ENCODE measurements at regions not wholly inside any gene's neighbourhood (a gene's known extent, or its start where the extent isn't known, plus 50 kb on each side); places are given as distances from the start of the nearest gene placed in this dataset.

DNA sequence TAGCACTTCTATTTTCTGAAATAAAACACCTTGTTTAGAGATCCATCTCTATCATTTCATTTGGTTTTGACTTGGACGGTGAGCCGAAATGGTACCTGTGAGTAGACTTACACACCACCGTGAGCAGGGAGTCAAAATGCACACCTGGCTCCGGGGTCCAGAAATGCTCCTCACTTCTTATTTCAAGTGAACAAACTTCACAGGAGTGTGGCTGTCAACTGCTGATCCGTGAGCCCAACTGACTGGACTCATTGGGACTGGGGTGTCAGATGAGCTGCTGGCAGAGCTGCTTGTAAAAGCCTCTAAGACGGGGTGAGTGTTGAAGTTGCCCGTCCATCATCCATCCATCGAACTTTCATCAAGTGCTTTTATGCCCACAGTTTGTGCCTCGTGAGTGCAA is 435.5 kb downstream of the GLRX3 start:
- no peak for DNase-seq

DNA sequence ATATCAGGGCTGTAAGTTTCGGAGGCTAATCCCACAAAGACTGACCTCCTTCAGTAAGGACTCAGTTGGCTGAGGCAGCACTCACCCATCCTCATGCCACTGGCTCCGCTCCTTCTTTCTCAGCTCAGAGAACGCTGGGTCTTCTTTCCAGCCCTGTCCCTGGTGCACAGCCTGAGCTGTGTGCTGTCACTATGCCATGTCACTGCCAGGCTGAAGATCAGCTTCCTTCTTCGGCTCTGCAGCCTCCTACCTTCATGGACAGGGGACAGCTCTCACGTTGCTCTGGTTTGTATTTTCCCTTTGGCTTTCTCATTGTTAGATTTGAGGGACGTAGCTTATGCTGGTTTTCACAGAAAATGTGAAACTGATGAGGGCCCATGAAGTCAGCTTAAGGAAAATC is 437.3 kb downstream of the GLRX3 start:
- DNase-seq: no peak

DNA sequence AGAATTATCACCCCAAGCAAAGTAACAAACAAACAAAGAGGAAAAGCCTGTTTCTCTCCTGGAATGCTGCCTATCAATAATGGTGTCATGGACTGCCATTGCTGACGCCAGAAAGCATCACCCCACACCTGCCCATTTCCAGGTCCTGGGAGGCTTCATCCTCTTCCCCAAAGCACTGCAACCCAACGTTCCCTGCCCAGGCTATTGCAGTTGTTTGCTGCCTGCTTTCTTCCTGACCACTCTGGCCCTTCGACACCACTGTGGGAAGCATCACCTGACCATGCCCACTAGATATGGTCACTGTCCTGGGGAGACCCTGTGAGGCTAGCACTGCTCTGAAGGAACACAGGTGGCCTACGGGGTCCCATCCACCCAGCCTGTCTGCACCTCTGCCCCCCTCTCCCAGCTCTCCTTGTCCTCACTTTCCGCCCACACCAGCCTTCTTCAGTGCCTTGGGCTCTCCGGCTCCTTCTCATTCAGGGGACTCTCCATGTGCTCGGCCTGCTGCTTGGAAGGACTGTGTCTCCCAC is 439.6 kb downstream of the GLRX3 start:
- no peak for DNase-seq

DNA sequence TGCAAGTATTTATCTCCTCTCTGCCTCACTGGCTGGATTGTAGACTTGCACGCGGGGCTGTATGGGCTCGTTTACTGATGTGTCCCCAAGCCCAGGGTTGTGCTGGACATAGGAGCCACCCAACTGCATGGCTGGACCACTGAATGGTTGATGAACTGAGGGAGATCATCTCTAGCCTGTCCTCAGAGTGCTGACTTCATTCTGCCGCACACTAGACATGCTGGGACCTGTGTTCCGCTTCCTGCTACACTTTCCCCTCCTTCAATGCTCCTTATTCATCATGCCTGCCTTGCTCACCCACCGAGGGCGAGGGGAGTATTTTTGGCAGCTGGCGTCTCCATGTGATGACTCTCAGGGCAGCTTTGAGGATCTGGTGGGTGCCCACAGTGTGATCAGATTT is 440.2 kb downstream of the GLRX3 start:
- no peak for DNase-seq

DNA sequence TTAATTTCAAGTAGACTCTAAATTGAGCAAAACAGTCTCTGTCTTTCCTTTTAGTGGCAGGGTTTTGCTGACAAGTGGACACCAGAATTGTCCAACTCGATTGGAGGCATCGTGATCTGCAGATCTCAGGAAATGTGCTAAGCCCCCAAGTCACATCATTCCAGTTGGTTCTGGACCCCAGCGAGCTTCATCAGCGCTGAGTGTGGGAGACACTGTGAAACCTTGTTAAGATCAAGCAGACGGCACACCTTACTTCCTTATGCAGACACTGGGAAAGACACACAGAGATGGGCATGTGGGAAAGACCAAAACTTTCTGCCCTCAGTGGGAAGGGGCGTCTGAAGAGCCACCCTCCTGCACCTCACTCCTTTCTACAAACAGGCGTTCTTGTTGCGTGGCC is 440.8 kb downstream of the GLRX3 start:
- no peak for DNase-seq

DNA sequence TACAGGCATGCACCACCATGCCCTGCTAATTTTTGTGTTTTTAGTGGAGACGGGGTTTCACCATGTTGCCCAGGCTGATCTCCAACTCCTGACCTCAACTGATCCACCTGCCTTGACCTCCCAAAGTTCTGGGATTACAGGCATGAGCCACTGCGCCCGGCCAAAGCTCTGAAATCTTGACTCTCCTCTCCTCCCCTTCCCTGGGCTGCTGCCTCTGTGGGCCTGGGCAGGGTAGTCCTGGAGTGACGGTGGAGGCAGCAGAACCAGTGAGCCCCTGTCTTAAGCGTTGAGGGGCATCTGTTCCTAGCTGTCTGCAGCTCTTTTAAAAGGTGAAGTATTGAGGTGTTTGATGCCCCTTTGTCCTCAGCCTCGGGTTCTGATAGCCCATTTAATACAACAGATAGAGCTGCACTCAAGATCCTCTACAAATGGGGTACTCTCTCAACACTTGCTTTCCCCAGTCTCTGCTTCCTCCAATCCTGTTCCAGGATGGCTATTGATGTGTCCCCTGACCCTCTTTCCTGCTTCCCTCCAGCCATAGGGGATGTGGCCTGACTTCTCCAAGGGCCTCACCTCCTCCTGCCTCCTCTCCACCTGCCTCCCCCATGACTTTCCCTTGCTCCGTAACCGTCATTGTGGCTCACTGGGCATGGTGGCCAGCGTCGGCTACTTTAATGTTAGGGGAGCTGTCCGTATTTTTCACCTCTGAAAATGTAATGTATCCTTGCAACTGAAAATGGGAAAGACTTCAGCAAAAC is 442.5 kb downstream of the GLRX3 start:
- DNase-seq: no peak

DNA sequence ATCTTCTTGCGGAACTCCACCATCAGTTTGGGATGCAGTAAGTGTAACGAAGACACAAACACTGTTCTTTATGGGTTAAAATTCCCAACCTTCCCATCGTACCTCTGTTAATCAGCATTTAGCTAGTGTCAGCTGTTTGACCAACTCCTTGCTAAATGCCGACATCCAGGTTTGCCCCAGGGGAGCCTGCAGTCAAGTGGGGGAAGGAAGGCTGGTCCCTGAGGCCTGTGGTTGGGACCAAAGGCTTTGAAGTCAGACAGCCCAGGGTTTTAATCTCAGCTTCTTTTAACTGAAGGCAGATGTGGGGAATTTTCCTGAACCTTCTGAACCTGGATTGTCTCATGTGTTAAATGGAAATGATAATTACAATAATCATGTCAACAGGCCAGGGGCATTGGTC is 443.7 kb downstream of the GLRX3 start:
- DNase-seq: no peak

DNA sequence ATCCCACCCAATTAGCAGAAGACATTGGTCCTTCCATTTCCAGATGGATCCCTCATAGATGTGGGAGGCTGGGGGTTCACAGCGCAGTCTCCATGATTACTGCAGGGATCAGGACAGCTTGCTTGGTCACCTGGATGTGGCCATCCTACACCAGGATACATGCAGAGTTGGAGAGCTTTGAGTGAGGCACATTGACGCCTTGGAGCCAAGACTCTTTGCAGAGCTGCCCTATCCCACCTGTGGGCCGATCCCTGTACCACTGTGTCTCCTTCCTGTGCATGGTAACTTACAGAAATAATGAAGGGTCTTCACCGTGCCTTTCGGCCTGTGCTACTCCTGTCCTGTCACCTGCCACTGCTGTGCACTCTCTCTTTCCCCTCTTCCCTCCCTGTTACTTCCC is 444.8 kb downstream of the GLRX3 start:
- no peak for DNase-seq

DNA sequence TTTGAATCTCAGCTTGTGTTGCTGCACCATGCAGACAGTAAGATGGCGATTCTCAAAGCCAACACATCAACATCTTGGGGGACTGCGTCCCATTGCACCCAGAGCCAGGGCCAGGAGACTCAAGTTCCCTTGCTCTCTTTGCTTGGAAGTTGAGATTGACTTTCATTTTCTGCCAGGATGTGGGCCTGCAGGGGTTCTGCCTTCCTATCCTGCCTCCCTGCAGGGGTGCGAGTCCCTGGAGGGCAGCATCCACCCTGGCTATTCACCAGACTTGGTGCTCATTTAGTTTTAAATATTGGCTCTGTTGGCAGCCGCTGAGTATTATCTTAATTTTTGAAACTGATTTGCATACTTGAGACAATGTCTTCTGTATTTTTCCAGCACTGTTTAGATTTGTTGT is 451.5 kb downstream of the GLRX3 start:
- no peak for DNase-seq

DNA sequence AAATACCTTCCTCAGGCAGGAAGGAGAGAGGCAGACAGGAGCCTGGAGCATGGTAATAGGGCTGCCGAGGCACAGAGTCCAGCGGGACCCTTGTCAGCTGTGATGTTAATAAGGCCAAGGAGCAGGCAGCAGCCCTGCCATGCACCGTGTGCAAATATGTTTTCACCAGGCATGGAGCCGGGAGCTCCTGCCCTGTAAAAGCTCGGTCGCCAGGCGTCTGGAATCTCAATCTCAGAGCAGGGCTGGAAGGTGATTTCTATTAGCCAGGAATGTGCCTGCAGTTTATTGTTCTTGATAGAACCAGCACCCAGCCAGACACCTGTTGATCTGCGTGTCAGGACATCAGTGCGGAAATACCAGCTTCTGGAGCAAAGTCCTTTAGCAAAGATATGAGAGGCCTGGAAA is 469.8 kb downstream of the GLRX3 start:
- DNase-seq: no peak

DNA sequence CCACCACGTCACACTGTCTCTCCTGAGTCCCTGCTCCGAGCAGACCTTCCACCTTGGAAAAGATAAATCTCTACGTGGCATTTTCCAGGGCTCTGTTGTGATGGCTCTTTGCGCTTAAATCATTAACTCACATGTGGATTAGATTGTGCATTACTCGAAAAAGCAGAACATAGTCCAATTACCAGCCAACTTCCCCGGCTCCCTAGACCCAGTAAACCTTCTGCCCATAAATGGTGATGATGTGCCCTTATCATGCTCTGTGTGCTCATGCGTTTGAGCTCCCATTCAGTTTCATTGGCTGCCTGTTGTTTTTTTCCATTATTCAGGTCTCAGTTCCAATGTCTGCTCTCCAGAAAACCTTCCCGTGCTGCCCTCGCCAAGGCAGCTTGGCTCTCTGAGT is 471.2 kb downstream of the GLRX3 start:
- no peak for DNase-seq

DNA sequence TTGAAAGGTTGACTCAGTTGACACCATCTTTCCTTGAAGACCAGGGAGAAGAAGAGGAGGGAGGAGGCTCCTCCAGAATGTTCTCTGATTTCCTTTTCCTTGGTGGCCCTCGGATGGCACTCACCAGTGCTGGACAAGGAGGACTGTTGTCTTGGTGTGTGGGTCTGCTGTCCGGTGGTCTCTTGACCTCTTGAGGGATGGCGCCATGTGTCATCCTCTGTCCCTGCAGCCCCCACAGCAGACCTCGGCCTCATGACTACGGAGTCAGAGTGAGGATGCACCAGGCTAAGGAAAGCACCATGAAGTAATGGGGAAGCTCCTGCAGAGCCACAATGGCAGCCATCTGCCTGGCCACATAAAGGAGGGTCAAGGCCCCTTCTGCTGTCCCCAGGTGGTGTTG is 475.0 kb downstream of the GLRX3 start:
- DNase-seq: no peak

DNA sequence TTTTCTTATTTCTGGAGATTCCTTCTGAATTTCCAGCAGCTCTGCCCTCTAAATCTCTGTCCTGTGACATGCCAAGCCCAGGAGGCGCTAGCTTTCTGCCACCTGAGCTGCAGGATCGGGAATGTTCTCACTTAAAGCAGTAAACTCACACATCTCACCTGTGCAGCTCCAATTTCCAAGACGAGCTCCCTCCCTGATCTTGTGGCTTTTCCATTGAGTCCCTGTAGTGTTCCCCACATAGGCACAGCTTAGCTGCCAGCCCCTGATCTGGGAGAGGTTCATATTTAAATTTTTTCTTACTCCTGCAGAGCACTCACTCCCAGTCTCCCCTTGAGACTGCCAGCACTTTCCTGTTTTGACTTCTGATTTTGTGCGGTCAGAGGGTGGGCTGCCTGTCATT is 479.3 kb downstream of the GLRX3 start:
- no peak for DNase-seq

DNA sequence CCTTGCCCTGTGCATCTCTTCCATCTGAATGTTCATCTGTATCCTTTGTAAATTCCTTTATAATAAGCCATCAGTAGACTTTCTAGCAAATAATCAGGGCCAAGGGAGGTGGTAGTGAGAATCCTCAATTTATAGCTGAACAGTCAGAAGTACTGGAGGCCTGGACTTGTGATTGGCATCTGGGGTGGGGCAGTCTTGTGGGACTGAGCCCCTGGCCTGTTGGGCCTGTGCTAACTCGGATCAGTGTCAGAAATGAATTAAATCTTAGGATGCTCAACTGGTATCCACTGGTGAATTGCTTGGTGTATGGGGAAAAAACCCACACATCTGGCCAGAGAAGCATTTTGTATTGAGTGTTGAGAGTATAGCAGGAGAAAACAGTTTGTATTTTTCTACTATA is 481.8 kb downstream of the GLRX3 start:
- no peak for DNase-seq

DNA sequence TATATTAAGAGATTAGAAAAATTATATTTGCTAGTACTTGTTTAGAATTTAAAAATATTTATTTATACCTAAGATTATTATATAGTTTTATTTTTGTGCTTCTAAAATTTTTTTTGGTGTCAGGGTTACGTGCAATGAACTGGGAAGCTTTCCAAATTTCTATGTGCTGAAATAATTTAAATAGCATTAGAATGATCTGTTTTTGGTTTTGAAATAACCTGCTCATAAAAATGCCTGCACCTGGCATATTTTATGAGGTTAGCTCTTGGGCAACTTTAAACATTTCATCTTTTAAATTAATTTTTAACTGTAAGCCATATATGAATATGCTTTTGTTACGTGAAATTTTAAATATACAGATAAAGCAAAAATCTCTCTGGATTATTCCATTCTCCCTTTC is 482.5 kb downstream of the GLRX3 start:
- no peak for DNase-seq

DNA sequence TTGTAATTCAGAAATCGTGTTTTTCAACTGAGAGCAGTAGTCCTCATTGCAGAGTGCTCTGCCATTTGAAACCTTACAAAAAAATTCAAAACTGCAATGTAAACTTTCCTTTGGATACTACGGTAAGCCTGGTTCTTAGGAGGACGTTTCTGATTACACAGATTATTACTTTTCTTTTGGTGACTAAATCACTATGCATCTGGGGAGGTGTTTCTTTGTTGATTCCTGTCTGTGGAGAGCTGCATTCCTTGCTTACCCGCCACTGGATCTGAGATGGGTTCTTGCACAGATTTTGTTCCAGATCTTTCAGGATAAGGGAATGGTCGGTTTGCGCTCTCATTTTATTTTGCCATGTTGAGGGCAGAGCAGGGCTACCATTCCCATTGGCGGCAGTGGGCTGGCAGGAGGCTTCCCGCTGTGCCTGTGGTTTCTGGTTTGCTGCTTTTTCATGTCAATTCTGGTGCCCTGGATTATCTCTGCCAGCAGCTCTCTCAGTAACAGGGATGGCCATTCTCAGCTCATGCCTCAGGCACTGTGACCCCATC is 485.1 kb downstream of the GLRX3 start:
- DNase-seq: no peak

DNA sequence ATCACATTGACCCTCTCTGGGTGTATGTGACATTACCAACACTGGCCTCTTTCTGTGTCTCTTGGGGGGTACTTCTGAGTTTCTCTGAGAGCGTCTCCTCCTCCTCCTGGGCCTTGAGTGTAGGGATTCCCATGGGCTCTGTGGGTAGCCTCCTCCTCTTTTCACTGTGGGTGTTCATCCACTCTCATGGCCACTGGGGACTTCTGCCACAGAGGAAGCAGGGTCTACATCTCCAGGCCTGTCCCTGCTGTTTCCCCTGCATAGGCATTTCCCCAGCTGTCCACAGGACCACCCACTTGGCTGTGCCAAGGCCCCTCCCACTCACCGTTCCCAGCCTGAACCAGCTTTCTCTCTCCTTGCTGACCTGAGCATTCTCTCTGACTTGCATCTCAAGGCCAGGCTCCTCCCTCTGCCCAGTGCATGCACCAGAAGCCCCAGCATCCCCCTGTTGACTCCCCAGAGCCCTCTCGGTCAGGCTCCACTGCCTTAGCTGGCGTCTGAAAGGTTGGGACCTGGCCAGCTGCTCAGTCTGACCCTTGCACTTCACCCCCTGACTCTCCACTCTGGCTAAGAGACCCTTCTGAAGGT is 487.6 kb downstream of the GLRX3 start:
- DNase-seq: no peak

DNA sequence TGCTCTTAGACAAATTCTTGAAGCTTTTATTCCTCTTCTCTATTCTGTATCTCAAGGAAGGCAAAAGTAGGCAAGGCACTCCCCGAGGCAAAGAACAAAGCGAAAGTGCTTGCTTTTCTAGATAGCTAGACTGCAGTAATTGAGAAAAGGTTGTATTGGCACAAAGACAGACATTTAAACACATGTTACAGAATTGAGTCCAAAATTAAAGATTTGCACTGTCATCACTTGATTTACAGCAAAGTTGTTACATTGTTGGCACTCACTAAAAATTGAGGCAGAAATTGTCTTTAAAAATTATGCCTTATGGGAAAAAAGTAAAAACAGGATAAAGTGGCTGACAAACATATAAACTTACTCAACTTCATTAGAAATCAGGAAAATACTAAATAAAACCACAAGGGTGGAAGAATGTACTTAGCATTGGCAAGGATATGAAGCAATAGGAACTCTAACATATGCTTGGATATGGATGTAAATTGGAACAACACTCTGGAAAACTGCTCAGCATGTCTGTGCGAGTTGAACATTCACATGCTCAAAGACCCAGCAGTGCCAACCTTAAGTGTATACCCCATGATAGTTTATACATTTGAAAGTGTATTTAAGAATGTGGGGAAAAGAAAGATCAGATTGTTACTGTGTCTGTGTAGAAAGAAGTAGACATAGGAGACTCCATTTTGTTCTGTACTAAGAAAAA is 491.3 kb downstream of the GLRX3 start:
- no peak for DNase-seq

DNA sequence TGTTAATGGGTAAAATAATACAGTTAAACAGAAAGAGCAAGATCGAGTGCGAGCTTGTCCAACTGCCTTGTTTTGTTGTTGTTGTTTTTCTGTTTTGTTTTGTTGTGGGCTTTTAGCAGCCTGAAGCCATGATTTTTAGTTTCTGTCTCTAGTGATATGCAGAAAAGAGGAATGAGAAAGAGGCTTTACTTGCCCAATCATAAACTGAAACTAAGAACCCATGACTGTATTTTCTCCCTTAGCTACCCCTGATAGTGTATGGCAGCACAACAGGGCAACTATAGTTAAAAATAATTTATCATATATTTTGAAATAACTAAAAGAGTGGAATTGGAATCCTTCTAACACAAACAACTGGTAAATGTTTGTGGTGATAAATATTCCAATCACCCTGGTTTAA is 493.9 kb downstream of the GLRX3 start:
- no peak for DNase-seq

DNA sequence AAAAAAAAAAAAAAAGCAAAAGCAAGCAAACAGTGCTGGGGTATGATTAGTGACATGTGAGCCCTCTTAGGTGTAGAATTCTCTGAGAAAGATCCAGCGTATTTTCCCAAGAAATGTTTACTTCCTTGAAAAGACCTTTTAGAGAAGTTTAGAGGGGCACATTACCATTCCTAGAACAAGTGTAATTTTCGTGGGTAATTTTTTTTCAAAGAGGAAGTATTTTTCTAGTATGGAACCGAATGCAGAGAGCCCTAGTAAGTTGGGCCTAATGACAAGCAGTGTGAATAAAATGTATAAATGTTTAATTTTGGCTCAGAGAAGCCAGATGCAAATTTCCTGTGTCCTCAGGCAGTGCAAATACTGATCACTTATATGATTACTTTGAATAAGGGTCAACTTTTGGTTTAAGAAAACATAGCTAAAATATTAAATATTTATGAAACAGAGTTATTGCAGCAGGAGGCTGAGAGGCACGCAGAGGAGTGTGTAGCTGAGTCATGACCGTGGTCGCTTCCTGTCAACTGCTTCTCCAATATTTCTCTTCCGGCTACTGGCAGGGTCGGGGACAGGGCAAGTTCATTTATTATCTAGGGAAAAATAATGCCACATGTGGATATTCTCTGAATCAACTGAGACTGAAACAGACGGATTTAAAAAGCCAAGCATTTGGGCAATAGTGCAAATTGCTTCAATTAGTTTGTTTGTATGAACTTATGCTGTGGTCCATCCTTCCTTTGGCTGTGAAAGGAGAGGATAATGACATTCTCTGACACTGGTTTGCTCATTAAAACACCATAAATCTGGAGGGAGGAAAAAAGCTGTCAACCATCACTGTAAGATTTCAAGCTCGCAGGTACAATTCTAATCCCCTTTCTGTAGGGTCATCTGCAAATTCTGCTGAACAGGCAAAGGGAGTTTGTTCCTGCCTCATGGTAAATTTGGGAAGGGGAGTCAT is 495.2 kb downstream of the GLRX3 start:
- DNase-seq: no peak

DNA sequence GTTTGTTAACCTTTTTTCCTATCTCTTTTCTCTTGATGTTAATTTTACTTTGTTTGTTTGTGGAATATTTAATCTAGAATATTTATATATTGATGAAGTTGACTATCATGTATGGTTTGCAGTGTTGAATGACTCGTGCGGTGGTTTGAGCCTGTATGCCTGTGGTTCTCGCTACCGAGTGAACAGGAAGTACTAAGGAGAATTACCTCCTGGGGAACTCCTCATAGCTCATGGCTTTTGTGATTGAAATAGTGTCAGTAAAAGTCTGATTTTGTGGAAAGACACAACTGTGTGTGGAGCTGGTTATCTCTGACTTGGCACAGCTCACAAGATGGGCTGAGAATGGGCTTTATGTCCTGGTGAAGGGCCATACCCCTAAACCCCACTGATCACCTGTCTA is 498.6 kb downstream of the GLRX3 start:
- DNase-seq: no peak

DNA sequence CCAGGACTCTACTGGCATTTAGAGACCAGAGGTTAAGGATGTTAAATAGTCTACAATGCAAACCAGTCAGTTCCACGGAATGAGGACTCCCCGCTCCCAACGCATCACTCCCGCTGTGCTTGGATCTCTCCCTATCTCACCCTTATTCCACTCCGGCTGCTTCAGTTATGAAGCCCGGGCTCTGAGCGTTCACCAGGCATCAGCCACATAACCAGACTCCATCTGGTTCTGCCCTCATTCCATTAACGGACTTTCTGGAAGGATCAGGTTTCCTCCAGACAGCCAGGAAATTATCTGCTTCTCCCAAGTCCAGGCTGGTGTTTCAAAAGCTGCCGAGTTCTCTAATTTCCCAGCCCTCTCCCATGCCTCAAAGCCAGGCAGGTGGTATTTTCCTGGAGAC is 499.3 kb downstream of the GLRX3 start:
- no peak for DNase-seq

Measured in activated naive CD4-positive, alpha-beta T cell (primary cell).